ENCODE measurements at regions not wholly inside any gene's neighbourhood (a gene's known extent, or its start where the extent isn't known, plus 50 kb on each side); places are given as distances from the start of the nearest gene placed in this dataset.

DNA sequence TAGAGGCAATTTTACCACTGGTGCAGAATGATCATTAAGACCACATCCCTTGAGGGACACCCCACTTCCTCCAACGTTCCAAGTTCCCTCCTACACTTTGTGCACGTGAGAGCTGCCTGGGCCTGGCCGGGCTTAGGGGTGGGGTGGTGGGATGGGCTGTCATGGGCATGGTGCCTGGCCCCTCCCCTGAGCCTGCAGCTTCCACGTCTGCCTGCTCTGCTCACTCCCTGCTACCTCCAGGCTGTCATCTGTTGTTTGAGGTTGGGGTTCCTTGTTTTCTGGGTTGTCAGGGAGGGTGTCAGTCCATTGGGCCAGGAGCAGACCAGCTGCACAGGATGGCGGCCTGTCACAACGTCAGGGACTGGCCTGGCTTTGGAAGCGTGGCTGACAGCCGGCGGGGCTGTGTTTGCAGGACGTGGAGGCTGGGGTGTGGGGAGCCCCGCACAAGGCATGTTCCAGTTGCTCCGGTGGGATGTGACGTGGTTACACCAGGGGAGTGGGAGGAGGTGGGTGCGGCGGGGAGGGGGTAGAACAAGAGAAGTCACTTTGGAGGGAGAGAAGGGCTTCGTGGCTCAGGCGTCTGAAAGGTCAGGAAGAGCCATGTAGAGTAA, 72.3 kb downstream of the RTP5 start:
- no peak overlapping the region for H3K27ac Mint-ChIP-seq
- peaks cover 13% of the 10 kb centered on the region for H3K27me3 Mint-ChIP-seq (ENCODE audit: low read depth)
- no peak overlapping the region for H3K4me3 Mint-ChIP-seq
- TF ChIP-seq, protein P1, sequence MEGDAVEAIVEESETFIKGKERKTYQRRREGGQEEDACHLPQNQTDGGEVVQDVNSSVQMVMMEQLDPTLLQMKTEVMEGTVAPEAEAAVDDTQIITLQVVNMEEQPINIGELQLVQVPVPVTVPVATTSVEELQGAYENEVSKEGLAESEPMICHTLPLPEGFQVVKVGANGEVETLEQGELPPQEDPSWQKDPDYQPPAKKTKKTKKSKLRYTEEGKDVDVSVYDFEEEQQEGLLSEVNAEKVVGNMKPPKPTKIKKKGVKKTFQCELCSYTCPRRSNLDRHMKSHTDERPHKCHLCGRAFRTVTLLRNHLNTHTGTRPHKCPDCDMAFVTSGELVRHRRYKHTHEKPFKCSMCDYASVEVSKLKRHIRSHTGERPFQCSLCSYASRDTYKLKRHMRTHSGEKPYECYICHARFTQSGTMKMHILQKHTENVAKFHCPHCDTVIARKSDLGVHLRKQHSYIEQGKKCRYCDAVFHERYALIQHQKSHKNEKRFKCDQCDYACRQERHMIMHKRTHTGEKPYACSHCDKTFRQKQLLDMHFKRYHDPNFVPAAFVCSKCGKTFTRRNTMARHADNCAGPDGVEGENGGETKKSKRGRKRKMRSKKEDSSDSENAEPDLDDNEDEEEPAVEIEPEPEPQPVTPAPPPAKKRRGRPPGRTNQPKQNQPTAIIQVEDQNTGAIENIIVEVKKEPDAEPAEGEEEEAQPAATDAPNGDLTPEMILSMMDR (IDR thresholded peaks at IDR 0.05; ENCODE audit: unreplicated experiment in 3 of 3): no peak
- H3K4me1 Mint-ChIP-seq: peaks cover 14% of the 10 kb centered on the region
- H3K9me3 Mint-ChIP-seq: peaks cover 5% of the 10 kb centered on the region
- H3K36me3 Mint-ChIP-seq (ENCODE audit: low read depth): no peaks in the 10 kb centered on the region

DNA sequence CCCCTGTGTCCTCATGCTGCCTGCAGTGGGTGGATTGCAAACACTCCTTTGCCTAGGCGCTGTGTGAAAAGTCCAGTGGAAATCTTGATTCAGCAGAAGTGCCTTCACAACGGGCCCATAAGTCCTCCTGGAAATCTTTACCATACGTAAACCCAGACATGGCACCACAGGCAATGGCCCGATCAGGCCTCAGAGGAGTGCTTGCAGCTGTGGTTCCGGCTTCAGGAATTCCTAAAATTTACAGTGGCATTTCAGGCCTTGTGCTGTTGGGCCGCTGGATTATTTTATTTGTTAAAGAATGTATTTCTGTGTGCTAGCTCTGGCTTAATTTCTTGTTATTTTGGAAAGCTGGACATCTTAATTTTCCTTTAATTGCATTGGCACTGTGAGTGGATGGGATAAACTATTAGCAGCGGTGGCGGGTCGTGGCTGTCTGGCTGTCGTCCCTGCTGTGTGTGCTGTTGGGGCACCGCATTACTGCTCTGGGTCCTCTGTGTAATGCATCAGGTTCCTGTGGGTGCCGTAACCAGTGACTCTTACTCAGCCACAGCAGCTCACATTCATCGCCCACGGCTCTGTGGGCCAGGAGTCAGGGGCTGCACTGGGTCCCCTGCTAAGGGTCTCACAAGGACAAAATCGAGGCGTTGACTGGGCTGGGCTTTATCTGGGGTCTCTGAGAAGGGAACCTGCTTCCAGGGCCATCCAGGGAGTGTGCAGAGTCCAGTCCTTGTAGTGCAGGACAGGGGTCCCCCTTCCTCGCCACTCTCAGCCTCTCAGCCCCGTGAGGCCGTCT, 73.1 kb downstream of the RTP5 start:
- Mint-ChIP-seq H3K4me3 (no peak overlapping the region), H3K4me1 (peaks cover 14% of the 10 kb centered on the region), H3K9me3 (peaks cover 5% of the 10 kb centered on the region), H3K27me3 (ENCODE audit: low read depth) (peaks cover 16% of the 10 kb centered on the region), H3K36me3 (ENCODE audit: low read depth) (no peaks in the 10 kb centered on the region), H3K27ac (no peak overlapping the region)
- TF ChIP-seq, protein P1 (IDR thresholded peaks at IDR 0.05; ENCODE audit: unreplicated experiment in 3 of 3): no peak

DNA sequence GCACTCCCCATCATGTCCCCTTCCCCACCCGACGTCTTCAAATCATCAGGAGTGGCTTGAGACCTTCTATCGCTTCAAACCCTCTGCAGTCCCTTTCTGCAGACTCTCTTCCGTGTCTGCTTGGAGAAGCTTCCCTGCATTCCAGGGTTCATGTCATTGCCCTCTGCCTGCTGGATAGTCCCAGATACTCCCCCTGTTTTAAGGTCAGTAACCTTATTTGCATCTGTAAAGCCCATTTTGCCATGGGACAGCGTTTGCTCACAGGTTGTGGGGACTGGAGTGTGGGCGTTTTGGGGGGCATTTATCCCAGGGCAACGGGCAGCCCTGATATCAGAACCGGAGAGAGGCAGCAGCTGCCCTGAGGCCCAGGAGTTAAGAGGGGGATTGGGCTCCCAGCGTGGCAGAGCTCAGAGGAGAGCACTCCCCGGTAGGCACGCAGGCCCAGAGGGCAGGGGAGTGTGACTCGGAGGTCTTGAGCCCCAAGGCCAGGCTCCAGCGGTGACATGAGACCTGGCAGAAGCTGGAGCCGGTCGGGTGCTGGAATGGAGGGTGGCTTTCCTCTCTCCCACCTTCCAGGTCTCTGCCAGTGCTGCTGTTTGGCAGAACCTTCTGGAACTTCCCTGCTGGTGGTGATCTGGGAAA, 73.8 kb downstream of the RTP5 start:
- H3K4me1 Mint-ChIP-seq: peaks cover 14% of the 10 kb centered on the region
- H3K36me3 Mint-ChIP-seq (ENCODE audit: low read depth): no peaks in the 10 kb centered on the region
- TF ChIP-seq, protein P1 (IDR thresholded peaks at IDR 0.05; ENCODE audit: unreplicated experiment in 3 of 3): no peak
- peaks cover 5% of the 10 kb centered on the region for H3K9me3 Mint-ChIP-seq
- H3K4me3 Mint-ChIP-seq: no peak overlapping the region
- H3K27ac Mint-ChIP-seq: no peak overlapping the region
- H3K27me3 Mint-ChIP-seq (ENCODE audit: low read depth): peaks cover 16% of the 10 kb centered on the region

DNA sequence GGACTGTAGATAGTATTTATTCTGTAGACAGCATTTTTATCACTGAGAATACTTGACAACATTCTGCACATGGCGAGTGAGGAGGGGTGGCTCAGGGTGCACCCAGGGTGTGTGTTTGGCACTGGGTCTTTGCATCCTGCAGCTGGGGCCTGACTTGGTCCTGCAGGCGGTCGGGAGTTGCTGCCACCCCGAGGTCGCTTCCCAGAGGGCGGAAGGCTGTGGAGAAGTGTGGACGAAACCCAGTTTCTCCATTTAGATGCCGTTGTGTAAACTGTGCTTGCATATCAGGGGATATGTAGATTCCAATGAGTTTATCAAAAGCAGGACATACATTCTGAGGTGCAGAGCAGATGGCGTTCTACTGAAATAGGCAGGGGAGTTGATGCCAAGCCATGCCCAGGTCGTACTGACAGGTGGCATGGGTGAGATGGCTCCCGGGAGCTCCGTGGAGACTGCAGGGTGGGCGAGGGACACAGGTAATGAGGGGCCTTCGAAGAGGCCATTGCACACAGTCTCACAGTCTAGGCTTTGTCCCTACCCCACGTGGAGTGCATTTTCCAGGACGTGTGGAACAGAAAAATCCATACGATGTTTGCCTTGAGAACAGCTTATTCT, 74.5 kb downstream of the RTP5 start:
- H3K4me3 Mint-ChIP-seq: no peak overlapping the region
- no peak overlapping the region for H3K27ac Mint-ChIP-seq
- H3K4me1 Mint-ChIP-seq: peaks cover 14% of the 10 kb centered on the region
- peaks cover 3% of the 10 kb centered on the region for H3K9me3 Mint-ChIP-seq
- H3K36me3 Mint-ChIP-seq (ENCODE audit: low read depth): no peaks in the 10 kb centered on the region
- H3K27me3 Mint-ChIP-seq (ENCODE audit: low read depth): peaks cover 16% of the 10 kb centered on the region
- TF ChIP-seq, protein P1 (IDR thresholded peaks at IDR 0.05; ENCODE audit: unreplicated experiment in 3 of 3): no peak

DNA sequence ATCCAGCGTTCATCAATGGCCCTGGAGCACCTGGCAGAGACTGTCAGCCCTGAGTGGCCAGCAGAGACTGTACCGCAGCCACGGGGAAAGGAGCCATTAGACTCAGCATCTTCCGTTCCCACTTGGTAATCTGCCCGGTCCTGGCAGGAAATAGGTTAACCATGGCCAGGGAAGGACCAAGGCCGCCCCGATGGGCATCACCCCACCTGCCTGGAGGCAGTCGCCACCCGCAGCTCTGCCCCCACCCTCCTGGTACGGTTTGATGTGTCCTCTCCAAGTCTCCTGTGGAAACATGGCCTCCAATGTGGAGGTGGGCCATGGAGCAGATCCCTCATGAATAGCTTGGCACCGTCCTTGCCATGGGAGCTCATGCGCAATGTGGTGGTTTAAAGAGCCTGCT, 75.3 kb downstream of the RTP5 start:
- no peaks in the 10 kb centered on the region for H3K36me3 Mint-ChIP-seq (ENCODE audit: low read depth)
- H3K27me3 Mint-ChIP-seq (ENCODE audit: low read depth): peaks cover 16% of the 10 kb centered on the region
- no peak overlapping the region for H3K4me3 Mint-ChIP-seq
- H3K9me3 Mint-ChIP-seq: peaks cover 3% of the 10 kb centered on the region
- TF ChIP-seq, protein P1 (IDR thresholded peaks at IDR 0.05; ENCODE audit: unreplicated experiment in 3 of 3): no peak
- H3K4me1 Mint-ChIP-seq: peaks cover 14% of the 10 kb centered on the region
- no peak overlapping the region for H3K27ac Mint-ChIP-seq
